DMS153 (cell line): ENCODE measurements at regions not wholly inside any gene's neighbourhood (a gene's known extent, or its start where the extent isn't known, plus 50 kb on each side); places are given as distances from the start of the nearest gene placed in this dataset.

ENCODE experiments used
- DNase-seq: peaks from one replicate; lab custom pipeline; 2025; lab: John Stamatoyannopoulos, UW

- no peak for DNase-seq
Observed at GRCh38 chr3:40593351-40593750, 68.6 kb downstream of the ZNF621 start.

- DNase-seq = no peak
Observed at GRCh38 chr3:40597441-40597840, 72.7 kb downstream of the ZNF621 start.

GRCh38 chr3:40598338-40598737 lies 73.6 kb downstream of the ZNF621 start:
- no peak for DNase-seq

- no peak for DNase-seq
Observed at GRCh38 chr3:40598962-40599361, 74.2 kb downstream of the ZNF621 start.

GRCh38 chr3:40602778-40603385 lies 78.1 kb downstream of the ZNF621 start:
- no peak for DNase-seq

GRCh38 chr3:40605960-40606359 lies 81.2 kb downstream of the ZNF621 start:
- DNase-seq = no peak

- no peak for DNase-seq
Observed at GRCh38 chr3:40608091-40608490, 83.3 kb downstream of the ZNF621 start.

GRCh38 chr3:40613306-40613705 lies 88.5 kb downstream of the ZNF621 start:
- DNase-seq = no peak

GRCh38 chr3:40615110-40615915 lies 90.6 kb downstream of the ZNF621 start:
- DNase-seq = no peak

GRCh38 chr3:40615918-40616819 lies 91.4 kb downstream of the ZNF621 start:
- no peak for DNase-seq

GRCh38 chr3:40617084-40617483 lies 92.3 kb downstream of the ZNF621 start:
- no peak for DNase-seq

- no peak for DNase-seq
Observed at GRCh38 chr3:40618158-40618557, 93.4 kb downstream of the ZNF621 start.

GRCh38 chr3:40620151-40620550 lies 95.4 kb downstream of the ZNF621 start:
- no peak for DNase-seq

- no peak for DNase-seq
Observed at GRCh38 chr3:40621252-40621651, 96.5 kb downstream of the ZNF621 start.

GRCh38 chr3:40623567-40623966 lies 98.8 kb downstream of the ZNF621 start:
- DNase-seq = no peak

- no peak for DNase-seq
Observed at GRCh38 chr3:40624189-40624769, 99.5 kb downstream of the ZNF621 start.

- no peak for DNase-seq
Observed at GRCh38 chr3:40627095-40627494, 102.3 kb downstream of the ZNF621 start.

- no peak for DNase-seq
Observed at GRCh38 chr3:40628984-40629383, 104.2 kb downstream of the ZNF621 start.

- no peak for DNase-seq
Observed at GRCh38 chr3:40631341-40631995, 106.7 kb downstream of the ZNF621 start.

- no peak for DNase-seq
Observed at GRCh38 chr3:40637906-40638305, 113.1 kb downstream of the ZNF621 start.

GRCh38 chr3:40639006-40639405 lies 114.2 kb downstream of the ZNF621 start:
- DNase-seq = no peak

GRCh38 chr3:40642812-40643211 lies 118.1 kb downstream of the ZNF621 start:
- no peak for DNase-seq
